HG03439 (cell line): ENCODE measurements at regions not wholly inside any gene's neighbourhood (a gene's known extent, or its start where the extent isn't known, plus 50 kb on each side); places are given as distances from the start of the nearest gene placed in this dataset.
"Not testable (repeated sequence)": the region's sequence is repeated elsewhere in the genome, so short reads cannot be mapped to it uniquely, and the experiment has no call there.

Experiments
- ATAC-seq: cut with Tn5 transposase; IDR thresholded peaks from one replicate; pipeline ENCODE4 v1.9.1; 2021; ENCODE audit warnings: mild to moderate bottlenecking, moderate library complexity; ENCODE audit not compliant: unreplicated experiment

- no peak for ATAC-seq
Measured at GRCh38 chrX:151042842-151043241, 59.7 kb downstream of the HMGB3 start.

GRCh38 chrX:151066373-151066772 lies 83.2 kb downstream of the HMGB3 start:
- not testable (repeated sequence) for ATAC-seq

- ATAC-seq: no peak
Measured at GRCh38 chrX:151073767-151074166, 90.6 kb downstream of the HMGB3 start.

GRCh38 chrX:151081016-151081415 lies 95.4 kb upstream of the GPR50 start:
- ATAC-seq: no peak

- ATAC-seq: peak; percentile 74
Measured at GRCh38 chrX:151082077-151082948, 94.1 kb upstream of the GPR50 start.

GRCh38 chrX:151084454-151084853 lies 91.9 kb upstream of the GPR50 start:
- no peak for ATAC-seq

DNA sequence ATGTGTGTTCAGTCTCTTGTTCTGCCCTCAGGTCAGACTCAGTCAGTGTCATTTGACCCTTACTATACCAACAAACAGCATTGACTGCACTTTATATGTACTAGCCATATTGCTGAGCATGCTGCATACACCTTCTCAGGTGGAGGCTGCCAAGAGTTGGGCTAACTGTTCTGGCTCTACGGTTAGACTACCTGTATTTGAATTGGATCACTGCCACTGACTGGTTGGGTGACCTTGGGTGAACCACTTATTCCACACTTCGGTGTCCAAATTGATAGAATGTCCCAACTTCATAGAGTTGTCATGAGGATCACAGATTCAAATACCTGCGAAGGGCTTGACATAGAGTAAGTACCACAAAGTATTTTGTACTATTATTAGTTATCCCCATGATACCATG lies 91.2 kb upstream of the GPR50 start:
- ATAC-seq: no peak

GRCh38 chrX:151088221-151088620 lies 88.2 kb upstream of the GPR50 start:
- no peak for ATAC-seq

GRCh38 chrX:151099001-151099400 lies 77.4 kb upstream of the GPR50 start:
- no peak for ATAC-seq

- ATAC-seq: no peak
Measured at GRCh38 chrX:151100799-151101198, 75.6 kb upstream of the GPR50 start.

DNA sequence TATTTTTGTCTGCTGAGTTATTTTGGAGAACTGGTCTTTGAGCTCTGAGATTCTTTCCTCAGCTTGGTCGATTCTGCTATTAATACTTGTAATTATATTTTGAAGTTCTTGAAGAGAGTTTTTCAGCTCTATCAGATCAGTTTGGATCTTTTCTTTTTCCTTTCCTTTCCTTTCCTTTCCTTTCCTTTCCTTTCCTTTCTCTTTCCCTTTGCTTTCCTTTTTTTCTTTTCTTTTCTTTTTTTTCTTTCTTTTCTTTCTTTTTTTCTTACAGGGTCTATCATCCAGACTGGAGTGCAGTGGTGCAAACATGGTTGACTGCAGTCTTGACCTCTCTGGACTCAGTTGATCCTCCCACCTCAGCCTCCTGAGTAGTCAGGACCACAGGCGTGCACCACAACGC lies 63.2 kb upstream of the GPR50 start:
- ATAC-seq: not testable (repeated sequence)
